CD4-positive, alpha-beta T cell treated with Interleukin-2 at 100 ng/mL for 4 hours (primary cell): ENCODE measurements at regions not wholly inside any gene's neighbourhood (a gene's known extent, or its start where the extent isn't known, plus 50 kb on each side); places are given as distances from the start of the nearest gene placed in this dataset.
A peak's percentile ranks its signal among the peaks of the same experiment; 100 is the strongest.

Experiments used
- DNase-seq: peaks from one replicate; pipeline ENCODE4 v3.0.0-alpha.2; 2020; ENCODE audit warnings: low spot score

GRCh38 chr17:55582897-55583296 is 71.6 kb upstream of the SMIM36 start:
- DNase-seq, result no peak

- no peak for DNase-seq
Observed at GRCh38 chr17:55580596-55581133, 69.4 kb upstream of the SMIM36 start.

- DNase-seq, result peak; percentile 22
Observed at GRCh38 chr17:55577687-55578086, 66.4 kb upstream of the SMIM36 start.

- DNase-seq, result peak; percentile 40
Observed at GRCh38 chr17:55576996-55577586, 65.8 kb upstream of the SMIM36 start.

GRCh38 chr17:55576237-55576995 is 65.2 kb upstream of the SMIM36 start:
- no peak for DNase-seq

- DNase-seq, result no peak
Observed at GRCh38 chr17:55575058-55575636, 63.9 kb upstream of the SMIM36 start.

- DNase-seq, result no peak
Observed at GRCh38 chr17:55572599-55572998, 61.3 kb upstream of the SMIM36 start.

GRCh38 chr17:55572139-55572538 is 60.9 kb upstream of the SMIM36 start:
- DNase-seq, result no peak

GRCh38 chr17:55571095-55571494 is 59.8 kb upstream of the SMIM36 start:
- DNase-seq, result no peak

- DNase-seq, result no peak
Observed at GRCh38 chr17:55570391-55570790, 59.1 kb upstream of the SMIM36 start.

- DNase-seq, result no peak
Observed at GRCh38 chr17:55567240-55568214, 56.3 kb upstream of the SMIM36 start.

- DNase-seq, result no peak
Observed at GRCh38 chr17:55564081-55564480, 52.8 kb upstream of the SMIM36 start.

GRCh38 chr17:55563363-55563762 is 52.1 kb upstream of the SMIM36 start:
- no peak for DNase-seq

- no peak for DNase-seq
Observed at GRCh38 chr17:55561973-55562495, 50.8 kb upstream of the SMIM36 start.

- no peak for DNase-seq
Observed at GRCh38 chr17:55561316-55561972, 50.2 kb upstream of the SMIM36 start.
